ENCODE measurements at regions not wholly inside any gene's neighbourhood (a gene's known extent, or its start where the extent isn't known, plus 50 kb on each side); places are given as distances from the start of the nearest gene placed in this dataset.

DNA sequence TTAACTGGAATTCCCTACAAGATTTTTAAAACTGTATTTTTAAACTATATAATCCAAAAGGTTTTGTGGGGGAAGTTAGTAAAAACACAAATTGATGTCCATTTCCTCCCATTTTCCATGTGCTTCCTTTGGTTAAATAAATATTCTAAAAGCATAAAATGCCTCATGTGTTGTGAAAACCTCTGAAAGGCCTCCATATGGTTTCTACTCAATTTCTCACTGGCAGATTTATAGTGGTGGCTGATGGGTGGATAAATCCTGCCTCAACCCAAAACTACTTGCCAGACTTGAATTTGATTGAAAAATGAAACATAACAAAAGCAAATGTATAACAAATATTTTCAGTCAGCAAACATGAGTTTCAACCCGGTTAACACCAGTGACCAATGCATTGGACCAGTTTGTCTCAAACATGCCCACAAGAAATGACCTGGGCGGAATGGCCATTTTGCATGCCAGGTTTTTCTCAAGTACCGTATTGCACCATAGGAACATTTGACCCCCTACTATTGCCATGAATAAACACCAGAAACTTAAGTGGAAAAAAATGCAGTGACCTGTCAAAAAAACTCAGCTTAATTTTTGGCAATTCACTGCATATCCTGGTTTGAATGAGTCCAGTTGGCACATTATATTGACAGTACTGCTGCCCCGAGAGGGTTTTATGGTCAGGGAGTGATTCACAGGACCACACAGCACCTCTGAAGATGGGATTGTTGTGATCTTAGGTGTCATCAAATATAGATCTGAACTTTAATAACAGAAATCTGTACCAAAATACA, 454.6 kb upstream of the ANKRD30A start:
- H3F3A ChIP-seq (ENCODE audit: insufficient read depth, low read depth), result no peaks in the 10 kb centered on the region
- H3K4me3 ChIP-seq, result no peak overlapping the region
- intact Hi-C loops (cut with micrococcal nuclease; ENCODE audit: unreplicated experiment), result no loop called here
- no peak overlapping the region for H2AFZ ChIP-seq
- no peaks in the 10 kb centered on the region for H3K36me3 ChIP-seq (ENCODE audit: low read depth)
- H3K4me2 ChIP-seq, result no peak overlapping the region
- BruUV-seq (replicated peaks), result no TSS peak
- H4K20me1 ChIP-seq (ENCODE audit: insufficient read depth), result no peaks in the 10 kb centered on the region
- ChIA-PET POLR2A (ENCODE audit: unreplicated experiment) (no interaction called here), CTCF (interaction anchor here (0.8 kb wide), 1 partner anchor 797 kb away, joined by 4 read pairs; no protein-coding TSS in a partner anchor)
- H3K79me2 ChIP-seq (ENCODE audit: low read depth), result no peaks in the 10 kb centered on the region
- H3K4me1 ChIP-seq (replicated peaks; ENCODE audit: insufficient read depth), result no peaks in the 10 kb centered on the region
- no peak for DNase-seq
- TF ChIP-seq, protein P1, sequence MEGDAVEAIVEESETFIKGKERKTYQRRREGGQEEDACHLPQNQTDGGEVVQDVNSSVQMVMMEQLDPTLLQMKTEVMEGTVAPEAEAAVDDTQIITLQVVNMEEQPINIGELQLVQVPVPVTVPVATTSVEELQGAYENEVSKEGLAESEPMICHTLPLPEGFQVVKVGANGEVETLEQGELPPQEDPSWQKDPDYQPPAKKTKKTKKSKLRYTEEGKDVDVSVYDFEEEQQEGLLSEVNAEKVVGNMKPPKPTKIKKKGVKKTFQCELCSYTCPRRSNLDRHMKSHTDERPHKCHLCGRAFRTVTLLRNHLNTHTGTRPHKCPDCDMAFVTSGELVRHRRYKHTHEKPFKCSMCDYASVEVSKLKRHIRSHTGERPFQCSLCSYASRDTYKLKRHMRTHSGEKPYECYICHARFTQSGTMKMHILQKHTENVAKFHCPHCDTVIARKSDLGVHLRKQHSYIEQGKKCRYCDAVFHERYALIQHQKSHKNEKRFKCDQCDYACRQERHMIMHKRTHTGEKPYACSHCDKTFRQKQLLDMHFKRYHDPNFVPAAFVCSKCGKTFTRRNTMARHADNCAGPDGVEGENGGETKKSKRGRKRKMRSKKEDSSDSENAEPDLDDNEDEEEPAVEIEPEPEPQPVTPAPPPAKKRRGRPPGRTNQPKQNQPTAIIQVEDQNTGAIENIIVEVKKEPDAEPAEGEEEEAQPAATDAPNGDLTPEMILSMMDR (conservative IDR thresholded peaks at IDR 0.05), result no peak
- TF ChIP-seq EZH2 (IDR thresholded peaks at IDR 0.05; ENCODE audit: low read depth), result no peak
- H3K9me3 ChIP-seq (ENCODE audit: insufficient read depth, low read depth), result no peaks in the 10 kb centered on the region
- no peaks in the 10 kb centered on the region for H3K9me2 ChIP-seq (ENCODE audit: insufficient read depth)
- no peak overlapping the region for H3K27ac ChIP-seq
- H3K27me3 ChIP-seq (ENCODE audit: insufficient read depth, low read depth), result peaks cover 8% of the 10 kb centered on the region

DNA sequence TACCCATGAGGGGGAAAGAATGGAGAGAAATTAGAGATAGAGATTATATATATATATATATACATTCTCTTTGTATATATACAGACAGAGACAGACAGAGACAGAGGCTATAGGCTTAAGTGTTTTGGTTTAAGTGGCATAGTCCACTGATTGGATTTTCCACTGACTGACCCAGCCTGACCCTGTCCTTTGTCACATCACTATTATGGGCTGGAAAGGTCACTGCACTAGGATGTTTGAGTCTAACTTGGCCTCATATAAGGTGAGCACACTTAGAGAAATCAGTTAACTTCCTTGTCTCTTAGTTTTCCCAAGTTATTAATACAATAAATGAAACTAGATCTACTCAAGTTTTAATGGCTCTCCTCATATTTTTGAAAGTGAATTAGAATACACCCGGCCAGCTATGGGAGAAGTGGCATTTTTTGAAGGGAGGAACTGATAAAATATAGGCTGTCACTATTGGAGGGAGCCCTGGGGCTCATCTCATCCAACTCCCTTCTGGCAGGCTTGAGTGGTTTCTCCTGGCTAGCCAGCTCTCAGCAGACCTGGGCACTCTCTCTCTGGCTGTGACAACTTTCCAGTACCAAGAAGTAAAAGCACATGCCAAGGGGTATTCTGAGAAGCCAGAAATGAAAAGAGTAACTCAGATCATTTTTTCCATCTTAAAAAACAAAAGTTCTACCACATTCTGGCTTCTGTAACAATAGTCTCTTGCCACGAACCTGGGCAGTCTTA, 455.6 kb upstream of the ANKRD30A start:
- H3K9me2 ChIP-seq (ENCODE audit: insufficient read depth), result no peaks in the 10 kb centered on the region
- no peaks in the 10 kb centered on the region for H3K36me3 ChIP-seq (ENCODE audit: low read depth)
- no peaks in the 10 kb centered on the region for H3F3A ChIP-seq (ENCODE audit: insufficient read depth, low read depth)
- BruUV-seq (replicated peaks), result no TSS peak
- H4K20me1 ChIP-seq (ENCODE audit: insufficient read depth), result no peaks in the 10 kb centered on the region
- intact Hi-C loops (cut with micrococcal nuclease; ENCODE audit: unreplicated experiment), result no loop called here
- no peak overlapping the region for H3K4me2 ChIP-seq
- ChIA-PET POLR2A (ENCODE audit: unreplicated experiment) (no interaction called here), CTCF (no interaction called here)
- H3K27ac ChIP-seq, result no peak overlapping the region
- no peaks in the 10 kb centered on the region for H3K4me1 ChIP-seq (replicated peaks; ENCODE audit: insufficient read depth)
- H3K79me2 ChIP-seq (ENCODE audit: low read depth), result no peaks in the 10 kb centered on the region
- no peak overlapping the region for H2AFZ ChIP-seq
- no peak overlapping the region for H3K4me3 ChIP-seq
- peaks cover 8% of the 10 kb centered on the region for H3K27me3 ChIP-seq (ENCODE audit: insufficient read depth, low read depth)
- H3K9me3 ChIP-seq (ENCODE audit: insufficient read depth, low read depth), result no peaks in the 10 kb centered on the region
- DNase-seq, result no peak
- TF ChIP-seq EZH2 (IDR thresholded peaks at IDR 0.05; ENCODE audit: low read depth), result no peak
- TF ChIP-seq, protein P1 (conservative IDR thresholded peaks at IDR 0.05), result no peak

DNA sequence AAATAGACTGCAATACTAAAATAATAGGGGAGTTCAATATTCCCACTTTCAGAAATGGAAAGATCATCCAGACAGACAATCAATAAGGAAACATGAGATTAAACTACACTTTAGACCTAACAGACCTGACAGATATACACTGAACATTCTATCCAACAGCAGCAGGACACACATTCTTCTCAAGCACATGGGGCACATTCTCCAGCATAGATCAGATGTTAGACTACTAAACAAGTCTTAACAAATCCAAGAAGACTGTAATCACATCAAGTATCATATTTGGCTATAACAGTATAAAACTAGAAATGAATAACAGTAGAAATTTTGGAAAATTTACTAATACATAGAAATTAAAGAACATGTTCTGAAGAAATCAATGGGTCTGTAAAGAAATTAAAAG, 458.9 kb upstream of the ANKRD30A start:
- H3K4me3 ChIP-seq, result no peak overlapping the region

More for the DNA sequence above, 458.9 kb upstream of the ANKRD30A start:
- no peaks in the 10 kb centered on the region for H3K79me2 ChIP-seq (ENCODE audit: low read depth)
- intact Hi-C loops (cut with micrococcal nuclease; ENCODE audit: unreplicated experiment), result no loop called here
- CTCF ChIA-PET, result no interaction called here
- H3K36me3 ChIP-seq (ENCODE audit: low read depth), result no peaks in the 10 kb centered on the region
- no peak overlapping the region for H3K27ac ChIP-seq
- H3K4me2 ChIP-seq, result no peak overlapping the region
- BruUV-seq (replicated peaks), result no TSS peak
- H3K9me2 ChIP-seq (ENCODE audit: insufficient read depth), result no peaks in the 10 kb centered on the region
- no peak overlapping the region for H2AFZ ChIP-seq
- no peak for DNase-seq
- peaks cover 3% of the 10 kb centered on the region; the same call in 1 of the 2 replicates for H3K27me3 ChIP-seq (ENCODE audit: insufficient read depth, low read depth)
- no peaks in the 10 kb centered on the region for H3K9me3 ChIP-seq (ENCODE audit: insufficient read depth, low read depth)
- no peaks in the 10 kb centered on the region for H3K4me1 ChIP-seq (replicated peaks; ENCODE audit: insufficient read depth)
- POLR2A ChIA-PET (ENCODE audit: unreplicated experiment), result no interaction called here
- TF ChIP-seq EZH2 (IDR thresholded peaks at IDR 0.05; ENCODE audit: low read depth), result no peak
- TF ChIP-seq, protein P1 (conservative IDR thresholded peaks at IDR 0.05), result no peak
- H3F3A ChIP-seq (ENCODE audit: insufficient read depth, low read depth), result no peaks in the 10 kb centered on the region
- no peaks in the 10 kb centered on the region for H4K20me1 ChIP-seq (ENCODE audit: insufficient read depth)
